Suppressor macrophage treated with lipopolysaccharide for 4 hours (primary cell): ENCODE measurements at regions not wholly inside any gene's neighbourhood (a gene's known extent, or its start where the extent isn't known, plus 50 kb on each side); places are given as distances from the start of the nearest gene placed in this dataset.
A peak's percentile ranks its signal among the peaks of the same experiment; 100 is the strongest.

Experiments
- DNase-seq: peaks from one replicate; pipeline ENCODE4 v3.0.0-alpha.2; 2020

DNA sequence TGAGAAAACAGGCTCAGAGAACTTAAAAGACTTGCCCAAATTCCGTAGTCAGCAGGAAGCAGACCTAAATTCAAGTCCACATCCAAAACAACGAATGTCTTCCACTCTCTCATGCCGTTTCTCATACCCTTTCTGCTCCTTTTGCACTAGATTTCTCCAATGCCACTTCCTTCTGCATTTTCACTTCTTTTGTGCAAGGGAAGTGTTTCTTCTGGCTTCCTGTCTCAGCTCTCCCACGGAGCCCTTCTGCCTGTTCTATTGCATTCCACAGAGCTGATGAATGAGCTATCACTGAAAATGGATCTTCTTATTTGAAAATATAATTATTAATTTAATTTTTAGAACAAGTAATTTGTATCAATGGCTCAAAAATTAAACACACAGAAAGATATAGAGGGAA, 56.1 kb upstream of the STK24 start:
- peak; percentile 48 for DNase-seq

DNA sequence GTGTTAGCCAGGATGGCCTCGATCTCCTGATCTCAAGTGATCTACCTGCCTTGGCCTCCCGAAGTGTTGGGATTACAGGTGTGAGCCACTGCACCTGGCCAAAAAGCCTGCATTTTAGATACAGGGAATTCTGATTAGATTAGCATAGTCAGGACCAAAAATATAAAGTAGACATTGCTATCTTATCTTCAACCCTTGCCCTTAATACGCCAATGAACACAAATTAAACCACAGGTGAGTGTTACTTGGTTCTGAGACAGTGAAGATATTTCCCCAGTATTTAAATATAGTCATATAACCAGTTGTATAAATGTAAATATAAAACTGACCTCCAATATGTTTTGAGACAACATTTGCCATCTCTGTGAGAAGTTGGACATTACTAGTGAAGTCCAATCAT, 52.1 kb upstream of the STK24 start:
- no peak for DNase-seq
